ENCODE measurements at regions not wholly inside any gene's neighbourhood (a gene's known extent, or its start where the extent isn't known, plus 50 kb on each side); places are given as distances from the start of the nearest gene placed in this dataset.

DNA sequence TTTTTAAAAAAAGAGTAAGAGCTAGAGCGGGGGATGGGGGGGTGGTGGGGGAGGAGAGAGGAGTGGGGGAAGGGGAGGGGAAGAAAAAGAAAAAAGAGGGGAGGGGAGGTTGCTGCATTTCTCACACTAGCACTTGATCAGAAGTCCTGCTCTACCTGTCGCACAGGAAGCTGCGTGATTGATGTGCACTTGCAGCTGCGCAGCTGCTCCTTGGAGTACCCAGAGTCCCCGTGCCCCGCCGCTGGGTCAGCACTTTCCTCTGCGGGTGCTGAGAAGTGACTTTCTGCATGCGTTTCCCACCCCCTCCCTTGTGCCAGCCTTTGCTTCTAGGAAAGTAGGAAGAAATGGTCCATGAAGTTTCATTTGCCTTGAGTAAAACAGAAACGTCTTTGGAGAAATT, 297.3 kb downstream of the ETAA1 start:
- no peaks in the 10 kb centered on the region for H3K79me2 ChIP-seq (ENCODE audit: insufficient read depth, low read length)

DNA sequence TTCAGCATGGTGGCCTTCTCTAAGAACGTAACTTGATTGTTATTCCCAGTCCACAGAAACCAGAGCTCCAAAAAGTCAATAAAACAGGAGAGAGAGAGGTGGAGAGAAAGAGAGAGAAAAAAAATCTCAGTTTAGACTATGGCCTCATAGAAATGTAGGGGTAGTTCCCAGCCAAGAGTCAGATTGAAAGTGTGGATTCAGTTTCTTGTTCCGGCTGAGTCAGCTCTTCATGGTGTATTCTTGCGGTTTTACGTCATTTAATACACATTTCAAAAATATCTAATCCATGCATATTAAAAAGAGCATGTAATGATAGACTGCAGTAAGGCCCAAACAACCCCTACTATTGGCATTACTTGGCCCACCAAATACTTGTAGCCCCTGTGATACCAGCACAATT, 303.9 kb downstream of the ETAA1 start:
- H3F3A ChIP-seq (ENCODE audit: low read depth): no peaks in the 10 kb centered on the region
- H3K9me3 ChIP-seq (ENCODE audit: insufficient read depth, low read depth, low read length): no peaks in the 10 kb centered on the region
- H3K36me3 ChIP-seq (ENCODE audit: insufficient read depth, low read length): no peaks in the 10 kb centered on the region
- no peak overlapping the region for H3K4me2 ChIP-seq (ENCODE audit: low read depth, low read length, poor library complexity, severe bottlenecking)
- H3K79me2 ChIP-seq (ENCODE audit: insufficient read depth, low read length): no peaks in the 10 kb centered on the region
- H3K4me1 ChIP-seq (ENCODE audit: insufficient read depth, low read length, poor library complexity, severe bottlenecking): no peaks in the 10 kb centered on the region
- no peak overlapping the region for H3K4me3 ChIP-seq (ENCODE audit: low read length, poor library complexity, severe bottlenecking)
- no peak overlapping the region for H2AFZ ChIP-seq (ENCODE audit: low read length)
- H3K9me2 ChIP-seq (replicated peaks; ENCODE audit: low read depth, low read length): no peaks in the 10 kb centered on the region
- no peak overlapping the region for H3K9ac ChIP-seq (ENCODE audit: low read depth, low read length, poor library complexity, severe bottlenecking)
- H4K20me1 ChIP-seq (ENCODE audit: insufficient read depth, low read length, poor library complexity, severe bottlenecking): no peaks in the 10 kb centered on the region
- H3K27me3 ChIP-seq (ENCODE audit: insufficient read depth, low read length, poor library complexity, severe bottlenecking): no peaks in the 10 kb centered on the region
- TF ChIP-seq, protein P1, sequence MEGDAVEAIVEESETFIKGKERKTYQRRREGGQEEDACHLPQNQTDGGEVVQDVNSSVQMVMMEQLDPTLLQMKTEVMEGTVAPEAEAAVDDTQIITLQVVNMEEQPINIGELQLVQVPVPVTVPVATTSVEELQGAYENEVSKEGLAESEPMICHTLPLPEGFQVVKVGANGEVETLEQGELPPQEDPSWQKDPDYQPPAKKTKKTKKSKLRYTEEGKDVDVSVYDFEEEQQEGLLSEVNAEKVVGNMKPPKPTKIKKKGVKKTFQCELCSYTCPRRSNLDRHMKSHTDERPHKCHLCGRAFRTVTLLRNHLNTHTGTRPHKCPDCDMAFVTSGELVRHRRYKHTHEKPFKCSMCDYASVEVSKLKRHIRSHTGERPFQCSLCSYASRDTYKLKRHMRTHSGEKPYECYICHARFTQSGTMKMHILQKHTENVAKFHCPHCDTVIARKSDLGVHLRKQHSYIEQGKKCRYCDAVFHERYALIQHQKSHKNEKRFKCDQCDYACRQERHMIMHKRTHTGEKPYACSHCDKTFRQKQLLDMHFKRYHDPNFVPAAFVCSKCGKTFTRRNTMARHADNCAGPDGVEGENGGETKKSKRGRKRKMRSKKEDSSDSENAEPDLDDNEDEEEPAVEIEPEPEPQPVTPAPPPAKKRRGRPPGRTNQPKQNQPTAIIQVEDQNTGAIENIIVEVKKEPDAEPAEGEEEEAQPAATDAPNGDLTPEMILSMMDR (conservative IDR thresholded peaks at IDR 0.05; ENCODE audit: low read length): no peak
- no peak for TF ChIP-seq EZH2phosphoT487 (IDR thresholded peaks at IDR 0.05; ENCODE audit: borderline replicate concordance)

More for the DNA sequence above, 297.3 kb downstream of the ETAA1 start:
- H3K36me3 ChIP-seq (ENCODE audit: insufficient read depth, low read length): no peaks in the 10 kb centered on the region
- H3K9me3 ChIP-seq (ENCODE audit: insufficient read depth, low read depth, low read length): no peaks in the 10 kb centered on the region
- H3K9me2 ChIP-seq (replicated peaks; ENCODE audit: low read depth, low read length): no peaks in the 10 kb centered on the region
- H3K4me1 ChIP-seq (ENCODE audit: insufficient read depth, low read length, poor library complexity, severe bottlenecking): no peaks in the 10 kb centered on the region
- H4K20me1 ChIP-seq (ENCODE audit: insufficient read depth, low read length, poor library complexity, severe bottlenecking): no peaks in the 10 kb centered on the region
- H3F3A ChIP-seq (ENCODE audit: low read depth): no peaks in the 10 kb centered on the region
- H3K27me3 ChIP-seq (ENCODE audit: insufficient read depth, low read length, poor library complexity, severe bottlenecking): no peaks in the 10 kb centered on the region
- H2AFZ ChIP-seq (ENCODE audit: low read length): no peak overlapping the region
- no peak for TF ChIP-seq EZH2phosphoT487 (IDR thresholded peaks at IDR 0.05; ENCODE audit: borderline replicate concordance)
- TF ChIP-seq, protein P1 (conservative IDR thresholded peaks at IDR 0.05; ENCODE audit: low read length): no peak
- H3K4me2 ChIP-seq (ENCODE audit: low read depth, low read length, poor library complexity, severe bottlenecking): no peak overlapping the region
- H3K4me3 ChIP-seq (ENCODE audit: low read length, poor library complexity, severe bottlenecking): no peak overlapping the region
- no peak overlapping the region for H3K9ac ChIP-seq (ENCODE audit: low read depth, low read length, poor library complexity, severe bottlenecking)

DNA sequence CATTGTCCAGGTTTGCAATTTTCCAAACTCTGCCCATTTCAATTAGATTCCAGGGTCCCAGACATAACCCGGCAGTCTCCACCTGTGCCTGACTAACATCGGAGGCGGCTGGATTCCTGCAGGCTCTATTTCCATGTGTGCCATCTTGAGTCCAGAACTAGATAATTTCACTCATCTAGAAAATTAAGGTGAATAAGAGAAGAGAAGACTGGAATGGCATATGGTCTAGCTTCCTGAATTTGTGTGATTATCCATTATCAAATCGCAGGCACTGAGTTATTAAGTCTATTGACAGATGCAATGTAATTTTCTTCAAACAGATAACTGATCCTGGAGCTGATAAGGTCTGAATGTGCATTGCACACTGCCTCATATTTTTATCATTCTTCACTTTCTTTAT, 305.2 kb downstream of the ETAA1 start:
- TF ChIP-seq EZH2phosphoT487 (IDR thresholded peaks at IDR 0.05; ENCODE audit: borderline replicate concordance): no peak
- TF ChIP-seq, protein P1 (conservative IDR thresholded peaks at IDR 0.05; ENCODE audit: low read length): no peak
- no peaks in the 10 kb centered on the region for H3K4me1 ChIP-seq (ENCODE audit: insufficient read depth, low read length, poor library complexity, severe bottlenecking)

More for the DNA sequence above, 305.2 kb downstream of the ETAA1 start:
- Histone ChIP-seq H3K36me3 (ENCODE audit: insufficient read depth, low read length) (no peaks in the 10 kb centered on the region), H3K9me3 (ENCODE audit: insufficient read depth, low read depth, low read length) (no peaks in the 10 kb centered on the region), H3K4me3 (ENCODE audit: low read length, poor library complexity, severe bottlenecking) (no peak overlapping the region), H3K79me2 (ENCODE audit: insufficient read depth, low read length) (no peaks in the 10 kb centered on the region), H3K9ac (ENCODE audit: low read depth, low read length, poor library complexity, severe bottlenecking) (no peak overlapping the region), H3F3A (ENCODE audit: low read depth) (no peaks in the 10 kb centered on the region), H3K9me2 (replicated peaks; ENCODE audit: low read depth, low read length) (no peaks in the 10 kb centered on the region), H2AFZ (ENCODE audit: low read length) (no peak overlapping the region), H3K27me3 (ENCODE audit: insufficient read depth, low read length, poor library complexity, severe bottlenecking) (no peaks in the 10 kb centered on the region), H4K20me1 (ENCODE audit: insufficient read depth, low read length, poor library complexity, severe bottlenecking) (no peaks in the 10 kb centered on the region), H3K4me2 (ENCODE audit: low read depth, low read length, poor library complexity, severe bottlenecking) (no peak overlapping the region)
